ENCODE measurements at regions not wholly inside any gene's neighbourhood (a gene's known extent, or its start where the extent isn't known, plus 50 kb on each side); places are given as distances from the start of the nearest gene placed in this dataset.

DNA sequence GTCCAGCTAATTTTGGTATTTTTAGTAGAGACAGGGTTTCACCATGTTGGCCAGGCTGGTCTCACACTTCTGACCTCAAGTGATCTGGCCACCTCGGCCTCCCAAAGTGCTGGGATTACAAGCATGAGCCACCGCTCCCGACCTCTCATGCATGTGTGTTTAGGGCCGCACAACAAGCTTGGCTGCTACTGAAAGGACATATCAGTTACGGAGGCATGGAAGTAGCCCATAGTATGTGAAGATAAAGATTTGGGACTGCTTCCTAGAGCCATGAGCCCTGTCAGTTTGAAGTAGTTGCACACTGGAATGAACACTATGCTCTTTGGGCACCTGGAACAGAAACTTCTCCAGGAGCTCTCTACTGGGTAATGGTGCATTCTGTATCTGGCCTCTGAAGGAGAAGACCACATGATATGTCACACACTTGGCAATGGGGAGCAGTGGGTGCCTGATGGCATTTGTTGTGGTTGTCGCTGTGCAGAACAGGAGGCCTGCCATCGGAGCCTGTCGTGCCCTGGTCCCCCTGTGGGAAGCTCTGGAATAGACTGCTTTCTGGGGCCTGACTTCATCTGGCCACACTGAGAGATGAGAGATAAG lies 144.7 kb upstream of the KIF26B start:
- intact Hi-C loops (cut with micrococcal nuclease; ENCODE audit: unreplicated experiment) = no loop called here
- Histone ChIP-seq H3K4me3 (ENCODE audit: low read depth, low read length, poor library complexity, severe bottlenecking) (no peak overlapping the region), H3K4me1 (ENCODE audit: insufficient read depth, low read length, poor library complexity, severe bottlenecking) (no peaks in the 10 kb centered on the region), H3K27me3 (replicated peaks; ENCODE audit: insufficient read depth, low read depth, low read length, poor library complexity) (no peaks in the 10 kb centered on the region), H3K36me3 (ENCODE audit: insufficient read depth, low read length, poor library complexity, severe bottlenecking) (no peaks in the 10 kb centered on the region), H3K9me3 (ENCODE audit: low read depth, low read length, poor library complexity, severe bottlenecking) (no peaks in the 10 kb centered on the region), H3K27ac (ENCODE audit: low read depth, low read length, poor library complexity, severe bottlenecking) (no peak overlapping the region)
- BruUV-seq (replicated peaks) = no TSS peak
- ChIA-PET POLR2A (ENCODE audit: low non-redundant PET) (no interaction called here), CTCF (no interaction called here)
- no peak for TF ChIP-seq CTCF (conservative IDR thresholded peaks at IDR 0.05; ENCODE audit: low read depth, low read length)
- TF ChIP-seq EZH2 (IDR thresholded peaks at IDR 0.05; ENCODE audit: borderline replicate concordance, low read depth, low read length, poor library complexity, severe bottlenecking) = no peak
- no peak for DNase-seq (ENCODE audit: low spot score)

- intact Hi-C loops (cut with micrococcal nuclease; ENCODE audit: unreplicated experiment) = no loop called here
- no peak for DNase-seq (ENCODE audit: low spot score)
- no peaks in the 10 kb centered on the region for H3K27me3 ChIP-seq (replicated peaks; ENCODE audit: insufficient read depth, low read depth, low read length, poor library complexity)
- no peak for TF ChIP-seq CTCF (conservative IDR thresholded peaks at IDR 0.05; ENCODE audit: low read depth, low read length)
- TF ChIP-seq EZH2 (IDR thresholded peaks at IDR 0.05; ENCODE audit: borderline replicate concordance, low read depth, low read length, poor library complexity, severe bottlenecking) = no peak
- no peak overlapping the region for H3K27ac ChIP-seq (ENCODE audit: low read depth, low read length, poor library complexity, severe bottlenecking)
- ChIA-PET CTCF (no interaction called here), POLR2A (ENCODE audit: low non-redundant PET) (no interaction called here)
- no peaks in the 10 kb centered on the region for H3K36me3 ChIP-seq (ENCODE audit: insufficient read depth, low read length, poor library complexity, severe bottlenecking)
- BruUV-seq (replicated peaks) = no TSS peak
- H3K4me3 ChIP-seq (ENCODE audit: low read depth, low read length, poor library complexity, severe bottlenecking) = no peak overlapping the region
- H3K9me3 ChIP-seq (ENCODE audit: low read depth, low read length, poor library complexity, severe bottlenecking) = no peaks in the 10 kb centered on the region
- no peaks in the 10 kb centered on the region for H3K4me1 ChIP-seq (ENCODE audit: insufficient read depth, low read length, poor library complexity, severe bottlenecking)
Observed at GRCh38 chr1:245008761-245009160, 144.4 kb upstream of the HNRNPU start.

DNA sequence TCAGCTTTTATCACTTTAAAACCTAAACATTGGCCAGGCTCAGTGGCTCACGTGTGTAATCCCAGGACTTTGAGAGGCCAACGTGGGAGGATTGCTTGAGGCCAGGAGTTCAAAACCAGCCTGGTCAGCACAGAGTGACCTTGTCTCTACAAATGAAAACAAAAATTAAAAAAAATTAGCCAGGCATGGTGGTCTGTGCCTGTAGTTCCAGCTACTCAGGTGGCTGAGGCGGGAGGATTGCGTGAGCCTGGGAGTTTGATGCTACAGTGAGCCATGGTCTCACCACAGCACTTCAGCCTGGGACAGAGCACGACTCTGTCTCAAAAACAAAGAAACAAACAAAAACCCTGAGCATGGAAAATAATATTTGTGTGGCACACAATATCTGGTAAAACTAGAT lies 143.5 kb upstream of the HNRNPU start:
- intact Hi-C loops (cut with micrococcal nuclease; ENCODE audit: unreplicated experiment) = no loop called here
- no TSS peak for BruUV-seq (replicated peaks)
- Histone ChIP-seq H3K36me3 (ENCODE audit: insufficient read depth, low read length, poor library complexity, severe bottlenecking) (no peaks in the 10 kb centered on the region), H3K4me3 (ENCODE audit: low read depth, low read length, poor library complexity, severe bottlenecking) (no peak overlapping the region), H3K9me3 (ENCODE audit: low read depth, low read length, poor library complexity, severe bottlenecking) (no peaks in the 10 kb centered on the region), H3K27me3 (replicated peaks; ENCODE audit: insufficient read depth, low read depth, low read length, poor library complexity) (no peaks in the 10 kb centered on the region), H3K27ac (ENCODE audit: low read depth, low read length, poor library complexity, severe bottlenecking) (no peak overlapping the region), H3K4me1 (ENCODE audit: insufficient read depth, low read length, poor library complexity, severe bottlenecking) (no peaks in the 10 kb centered on the region)
- ChIA-PET POLR2A (ENCODE audit: low non-redundant PET) (interaction anchor here (0.7 kb wide), 1 partner anchor 67 kb away, joined by 5 read pairs; no protein-coding TSS in a partner anchor), CTCF (interaction anchor here (0.7 kb wide), 1 partner anchor 11 kb away, joined by 4 read pairs; no protein-coding TSS in a partner anchor)
- TF ChIP-seq EZH2 (IDR thresholded peaks at IDR 0.05; ENCODE audit: borderline replicate concordance, low read depth, low read length, poor library complexity, severe bottlenecking) (no peak), CTCF (conservative IDR thresholded peaks at IDR 0.05; ENCODE audit: low read depth, low read length) (no peak)
- DNase-seq (ENCODE audit: low spot score) = no peak
